HL-60 (cell line): ENCODE measurements at regions not wholly inside any gene's neighbourhood (a gene's known extent, or its start where the extent isn't known, plus 50 kb on each side); places are given as distances from the start of the nearest gene placed in this dataset.

Source experiments
- DNase-seq, 2 experiments: peaks; one replicate each; pipeline ENCODE4 v3.0.0-alpha.2; 2010 to 2020; ENCODE audit warnings: low read depth in 1 of 2, low spot score in 1 of 2
- H3K27ac ChIP-seq: fragments of 250-450 bp; sonication (Bioruptor Pico); replicated peaks from 2 replicates; pipeline ENCODE4 v1.5.1; 2020; ENCODE audit warnings: mild to moderate bottlenecking, moderate library complexity
- H3K27me3 ChIP-seq: fragments of 250-450 bp; sonication (Bioruptor Pico); 2 replicates; pipeline ENCODE4 v1.5.1; 2021; ENCODE audit warnings: mild to moderate bottlenecking, moderate library complexity; ENCODE audit not compliant: insufficient read depth, poor library complexity, severe bottlenecking
- H3K4me3 ChIP-seq: replicated peaks from 2 replicates; pipeline ENCODE4 v1.5.1; 2011; ENCODE audit warnings: mild to moderate bottlenecking, control low read depth, low read length; ENCODE audit not compliant: insufficient read depth
- CTCF ChIP-seq: IDR thresholded peaks from one replicate; pipeline ENCODE4 v1.5.1; 2011; ENCODE audit warnings: low read length, control low read depth, inconsistent platforms; ENCODE audit not compliant: insufficient read depth
- GABPA ChIP-seq: IDR thresholded peaks from 2 replicates; pipeline ENCODE4 v1.6.1; 2012; ENCODE audit warnings: low read depth
- POLR2AphosphoS5 ChIP-seq: IDR thresholded peaks from 2 replicates; pipeline ENCODE4 v1.6.1; 2012; ENCODE audit warnings: low read depth
- REST ChIP-seq: IDR thresholded peaks from 2 replicates; pipeline ENCODE4 v1.6.1; 2012; ENCODE audit warnings: low read depth; ENCODE audit not compliant: insufficient replicate concordance
- SPI1 ChIP-seq: IDR thresholded peaks from 2 replicates; pipeline ENCODE4 v1.6.1; 2012; ENCODE audit warnings: low read depth, mild to moderate bottlenecking, borderline replicate concordance

GRCh38 chr2:21794611-21795010 is 670.8 kb downstream of the TDRD15 start:
- Histone ChIP-seq H3K27me3 (no peaks in the 10 kb centered on the region), H3K27ac (no peak overlapping the region), H3K4me3 (no peak overlapping the region)
- TF ChIP-seq CTCF (no peak), GABPA (no peak), POLR2AphosphoS5 (no peak), SPI1 (no peak), REST (no peak)
- DNase-seq: no peak

- no peak for DNase-seq
- H3K27me3 ChIP-seq: no peaks in the 10 kb centered on the region
- TF ChIP-seq SPI1 (no peak), POLR2AphosphoS5 (no peak), CTCF (no peak), REST (no peak), GABPA (no peak)
- no peak overlapping the region for H3K4me3 ChIP-seq
- H3K27ac ChIP-seq: no peak overlapping the region
Observed at GRCh38 chr2:21800356-21800755, 676.6 kb downstream of the TDRD15 start.

- H3K4me3 ChIP-seq: no peak overlapping the region
Observed at GRCh38 chr2:21803550-21803949, 679.8 kb downstream of the TDRD15 start.

More at GRCh38 chr2:21803550-21803949, 679.8 kb downstream of the TDRD15 start:
- no peak for DNase-seq
- Histone ChIP-seq H3K27ac (no peak overlapping the region), H3K27me3 (no peaks in the 10 kb centered on the region)
- TF ChIP-seq REST: no peak
